ENCODE measurements at regions not wholly inside any gene's neighbourhood (a gene's known extent, or its start where the extent isn't known, plus 50 kb on each side); places are given as distances from the start of the nearest gene placed in this dataset.

- H3K27me3 ChIP-seq (ENCODE audit: insufficient read depth in 3 of 3, low read length in 2 of 3) = peaks cover 0 to 3% (median 0%) of the 10 kb centered on the region in 3 donors
- no peak overlapping the region for H3K27ac ChIP-seq
- no peaks in the 10 kb centered on the region for H3K9me3 ChIP-seq
- H3K4me1 ChIP-seq = no peaks in the 10 kb centered on the region
- ATAC-seq (no peak), DNase-seq (no peak)
- TF ChIP-seq CTCF (IDR thresholded peaks at IDR 0.05) = no peak
- intact Hi-C loops (cut with DNase I) = no loop called here
- H3K4me3 ChIP-seq = no peak overlapping the region
- no peaks in the 10 kb centered on the region for H3K36me3 ChIP-seq (ENCODE audit: insufficient read depth in 1 of 2, low read depth in 1 of 2)
These were observed 198.4 kb downstream of the WNT5A start for GRCh38 chr3:55288657-55289056.

- Histone ChIP-seq H3K27ac (no peak overlapping the region), H3K4me1 (no peaks in the 10 kb centered on the region), H3K27me3 (ENCODE audit: insufficient read depth in 3 of 3, low read length in 2 of 3) (peaks cover 0 to 3% (median 0%) of the 10 kb centered on the region in 3 donors), H3K4me3 (no peak overlapping the region), H3K9me3 (no peaks in the 10 kb centered on the region), H3K36me3 (ENCODE audit: insufficient read depth in 1 of 2, low read depth in 1 of 2) (no peaks in the 10 kb centered on the region)
- no peak for DNase-seq
- intact Hi-C loops (cut with DNase I) = no loop called here
- no peak for TF ChIP-seq CTCF (IDR thresholded peaks at IDR 0.05)
- WGBS, 3 donors = 13 to 21% (median 15%) methylated on average over 1 of the region's 1 CpG
- ATAC-seq = no peak
These were observed 200.4 kb downstream of the WNT5A start for GRCh38 chr3:55286693-55287092.

- Histone ChIP-seq H3K4me3 (no peak overlapping the region), H3K27me3 (ENCODE audit: insufficient read depth in 3 of 3, low read length in 2 of 3) (peaks cover 0 to 3% (median 0%) of the 10 kb centered on the region in 3 donors), H3K36me3 (ENCODE audit: insufficient read depth in 1 of 2, low read depth in 1 of 2) (no peaks in the 10 kb centered on the region), H3K9me3 (no peaks in the 10 kb centered on the region), H3K4me1 (no peaks in the 10 kb centered on the region), H3K27ac (no peak overlapping the region)
- intact Hi-C loops (cut with DNase I) = no loop called here
- no peak for DNase-seq
- no peak for TF ChIP-seq CTCF (IDR thresholded peaks at IDR 0.05)
- WGBS, 3 donors = 50 to 61% (median 55%) methylated on average over 2 of the region's 2 CpGs
- no peak for ATAC-seq
These were observed 201.9 kb downstream of the WNT5A start for GRCh38 chr3:55285156-55285555.

- intact Hi-C loops (cut with DNase I) = no loop called here
- H3K9me3 ChIP-seq = no peaks in the 10 kb centered on the region
- no peak for DNase-seq
- H3K36me3 ChIP-seq (ENCODE audit: insufficient read depth in 1 of 2, low read depth in 1 of 2) = no peaks in the 10 kb centered on the region
- 65 to 72% (median 67%) methylated on average over 2 of the region's 2 CpGs for WGBS, 3 donors
- ATAC-seq = no peak
- peaks cover 0 to 3% (median 0%) of the 10 kb centered on the region in 3 donors for H3K27me3 ChIP-seq (ENCODE audit: insufficient read depth in 3 of 3, low read length in 2 of 3)
- H3K27ac ChIP-seq = no peak overlapping the region
- no peaks in the 10 kb centered on the region for H3K4me1 ChIP-seq
- H3K4me3 ChIP-seq = no peak overlapping the region
- TF ChIP-seq CTCF (IDR thresholded peaks at IDR 0.05) = no peak
These were observed 203.6 kb downstream of the WNT5A start for GRCh38 chr3:55283441-55283925.

- H3K27ac ChIP-seq = no peak overlapping the region
- 68 to 80% (median 79%) methylated on average over 4 of the region's 4 CpGs for WGBS, 3 donors
- H3K27me3 ChIP-seq (ENCODE audit: insufficient read depth in 3 of 3, low read length in 2 of 3) = peaks cover 0 to 3% (median 0%) of the 10 kb centered on the region in 3 donors
- ATAC-seq (no peak), DNase-seq (no peak)
- intact Hi-C loops (cut with DNase I) = no loop called here
- no peak overlapping the region for H3K4me3 ChIP-seq
- no peak for TF ChIP-seq CTCF (IDR thresholded peaks at IDR 0.05)
- no peaks in the 10 kb centered on the region for H3K4me1 ChIP-seq
- no peaks in the 10 kb centered on the region for H3K9me3 ChIP-seq
- H3K36me3 ChIP-seq (ENCODE audit: insufficient read depth in 1 of 2, low read depth in 1 of 2) = no peaks in the 10 kb centered on the region
These were observed 204.1 kb downstream of the WNT5A start for GRCh38 chr3:55282994-55283393.
